ENCODE measurements at regions not wholly inside any gene's neighbourhood (a gene's known extent, or its start where the extent isn't known, plus 50 kb on each side); places are given as distances from the start of the nearest gene placed in this dataset.

GRCh38 chr17:79374087-79374689 is 236.7 kb downstream of the RBFOX3 start:
- ATAC-seq (no peak), DNase-seq (no peak)
- Histone ChIP-seq H3K27ac (no peak overlapping the region), H3K36me3 (no peaks in the 10 kb centered on the region), H3K4me1 (no peaks in the 10 kb centered on the region), H3K27me3 (ENCODE audit: low read depth) (peaks cover 39% of the 10 kb centered on the region), H3K9me3 (no peaks in the 10 kb centered on the region), H3K4me3 (no peak overlapping the region)
- TF ChIP-seq CTCF (IDR thresholded peaks at IDR 0.05), result no peak
- intact Hi-C loops (cut with DNase I), result no loop called here

GRCh38 chr17:79372470-79373238 is 238.2 kb downstream of the RBFOX3 start:
- Histone ChIP-seq H3K27ac (no peak overlapping the region), H3K9me3 (no peaks in the 10 kb centered on the region), H3K36me3 (no peaks in the 10 kb centered on the region), H3K27me3 (ENCODE audit: low read depth) (peaks cover 35% of the 10 kb centered on the region), H3K4me1 (no peaks in the 10 kb centered on the region), H3K4me3 (no peak overlapping the region)
- intact Hi-C loops (cut with DNase I), result no loop called here
- DNase-seq (no peak), ATAC-seq (no peak)
- no peak for TF ChIP-seq CTCF (IDR thresholded peaks at IDR 0.05)

- no peak for TF ChIP-seq CTCF (IDR thresholded peaks at IDR 0.05)
- no peak overlapping the region for H3K4me3 ChIP-seq
- ATAC-seq, result no peak
- H3K9me3 ChIP-seq, result no peaks in the 10 kb centered on the region
- DNase-seq, result no peak
- no peaks in the 10 kb centered on the region for H3K4me1 ChIP-seq
- H3K27ac ChIP-seq, result no peak overlapping the region
- no peaks in the 10 kb centered on the region for H3K36me3 ChIP-seq
- peaks cover 35% of the 10 kb centered on the region for H3K27me3 ChIP-seq (ENCODE audit: low read depth)
- intact Hi-C loops (cut with DNase I), result no loop called here
These were observed 238.9 kb downstream of the RBFOX3 start for GRCh38 chr17:79371984-79372383.

GRCh38 chr17:79370594-79370993 is 240.3 kb downstream of the RBFOX3 start:
- no peak for ATAC-seq
- Histone ChIP-seq H3K27ac (no peak overlapping the region), H3K27me3 (ENCODE audit: low read depth) (peaks cover 44% of the 10 kb centered on the region), H3K4me3 (no peak overlapping the region), H3K36me3 (no peaks in the 10 kb centered on the region), H3K9me3 (no peaks in the 10 kb centered on the region), H3K4me1 (no peaks in the 10 kb centered on the region)
- intact Hi-C loops (cut with DNase I), result no loop called here
- TF ChIP-seq CTCF (IDR thresholded peaks at IDR 0.05), result no peak
- DNase-seq, result no peak

GRCh38 chr17:79370126-79370525 is 240.7 kb downstream of the RBFOX3 start:
- Histone ChIP-seq H3K9me3 (no peaks in the 10 kb centered on the region), H3K27ac (no peak overlapping the region), H3K4me3 (no peak overlapping the region), H3K36me3 (no peaks in the 10 kb centered on the region), H3K4me1 (no peaks in the 10 kb centered on the region), H3K27me3 (ENCODE audit: low read depth) (peaks cover 44% of the 10 kb centered on the region)
- TF ChIP-seq CTCF (IDR thresholded peaks at IDR 0.05), result no peak
- no peak for ATAC-seq
- DNase-seq, result no peak
- intact Hi-C loops (cut with DNase I), result no loop called here

Data from lower lobe of right lung (tissue), 2 donors.